ENCODE measurements at regions not wholly inside any gene's neighbourhood (a gene's known extent, or its start where the extent isn't known, plus 50 kb on each side); places are given as distances from the start of the nearest gene placed in this dataset.

GRCh38 chr13:91097269-91097668 lies 250.2 kb upstream of the MIR17HG start:
- Histone ChIP-seq H3K4me3 (no peak overlapping the region), H3K4me1 (no peaks in the 10 kb centered on the region), H3K27me3 (no peaks in the 10 kb centered on the region), H3K27ac (no peak overlapping the region), H3K36me3 (peaks cover 8% of the 10 kb centered on the region), H3K9me3 (no peaks in the 10 kb centered on the region)
- no peak for DNase-seq (ENCODE audit: low spot score in 2 of 2)
- TF ChIP-seq CTCF (IDR thresholded peaks at IDR 0.05) (no peak), POLR2A (IDR thresholded peaks at IDR 0.05) (no peak), POLR2AphosphoS5 (IDR thresholded peaks at IDR 0.05) (no peak)
- intact Hi-C loops (cut with DNase I; ENCODE audit: low total_unique reads): no loop called here

GRCh38 chr13:91099877-91100276 lies 247.6 kb upstream of the MIR17HG start:
- peaks cover 8% of the 10 kb centered on the region for H3K36me3 ChIP-seq
- H3K4me3 ChIP-seq: no peak overlapping the region
- H3K9me3 ChIP-seq: no peaks in the 10 kb centered on the region
- no peak for DNase-seq (ENCODE audit: low spot score in 2 of 2)
- H3K27me3 ChIP-seq: no peaks in the 10 kb centered on the region
- TF ChIP-seq POLR2A (IDR thresholded peaks at IDR 0.05) (no peak), POLR2AphosphoS5 (IDR thresholded peaks at IDR 0.05) (no peak), CTCF (IDR thresholded peaks at IDR 0.05) (no peak)
- no peaks in the 10 kb centered on the region for H3K4me1 ChIP-seq
- intact Hi-C loops (cut with DNase I; ENCODE audit: low total_unique reads): no loop called here
- H3K27ac ChIP-seq: no peak overlapping the region

GRCh38 chr13:91100944-91101343 lies 246.5 kb upstream of the MIR17HG start:
- H3K4me1 ChIP-seq: no peaks in the 10 kb centered on the region
- no peak overlapping the region for H3K27ac ChIP-seq
- no peak overlapping the region for H3K4me3 ChIP-seq
- TF ChIP-seq CTCF (IDR thresholded peaks at IDR 0.05) (no peak), POLR2A (IDR thresholded peaks at IDR 0.05) (no peak), POLR2AphosphoS5 (IDR thresholded peaks at IDR 0.05) (no peak)
- H3K9me3 ChIP-seq: no peaks in the 10 kb centered on the region
- H3K36me3 ChIP-seq: peaks cover 5% of the 10 kb centered on the region
- no peaks in the 10 kb centered on the region for H3K27me3 ChIP-seq
- intact Hi-C loops (cut with DNase I; ENCODE audit: low total_unique reads): no loop called here
- DNase-seq (ENCODE audit: low spot score in 2 of 2): no peak

- no peaks in the 10 kb centered on the region for H3K27me3 ChIP-seq
- intact Hi-C loops (cut with DNase I; ENCODE audit: low total_unique reads): no loop called here
- H3K4me1 ChIP-seq: no peaks in the 10 kb centered on the region
- no peaks in the 10 kb centered on the region for H3K9me3 ChIP-seq
- no peak for TF ChIP-seq POLR2A (IDR thresholded peaks at IDR 0.05)
- no peak for TF ChIP-seq POLR2AphosphoS5 (IDR thresholded peaks at IDR 0.05)
- no peak for TF ChIP-seq CTCF (IDR thresholded peaks at IDR 0.05)
- H3K36me3 ChIP-seq: peaks cover under 1% of the 10 kb centered on the region
- no peak overlapping the region for H3K4me3 ChIP-seq
- no peak overlapping the region for H3K27ac ChIP-seq
- DNase-seq (ENCODE audit: low spot score in 2 of 2): no peak
Observed at GRCh38 chr13:91101381-91101780, 246.1 kb upstream of the MIR17HG start.

GRCh38 chr13:91105270-91105669 lies 242.2 kb upstream of the MIR17HG start:
- no peaks in the 10 kb centered on the region for H3K36me3 ChIP-seq
- TF ChIP-seq POLR2AphosphoS5 (IDR thresholded peaks at IDR 0.05) (no peak), CTCF (IDR thresholded peaks at IDR 0.05) (no peak), POLR2A (IDR thresholded peaks at IDR 0.05) (no peak)
- no peaks in the 10 kb centered on the region for H3K27me3 ChIP-seq
- H3K27ac ChIP-seq: no peak overlapping the region
- no peak overlapping the region for H3K4me3 ChIP-seq
- H3K4me1 ChIP-seq: no peaks in the 10 kb centered on the region
- intact Hi-C loops (cut with DNase I; ENCODE audit: low total_unique reads): no loop called here
- DNase-seq (ENCODE audit: low spot score in 2 of 2): no peak
- H3K9me3 ChIP-seq: no peaks in the 10 kb centered on the region
